LHCN-M2 (cell line): ENCODE measurements at regions not wholly inside any gene's neighbourhood (a gene's known extent, or its start where the extent isn't known, plus 50 kb on each side); places are given as distances from the start of the nearest gene placed in this dataset.

Source experiments
- DNase-seq: peaks from one replicate; pipeline ENCODE4 v3.0.0-alpha.2; 2012; ENCODE audit warnings: low read depth

GRCh38 chr1:187629075-187629474 is 800.3 kb downstream of the PLA2G4A start:
- no peak for DNase-seq

GRCh38 chr1:187630653-187631380 is 802.1 kb downstream of the PLA2G4A start:
- no peak for DNase-seq

DNA sequence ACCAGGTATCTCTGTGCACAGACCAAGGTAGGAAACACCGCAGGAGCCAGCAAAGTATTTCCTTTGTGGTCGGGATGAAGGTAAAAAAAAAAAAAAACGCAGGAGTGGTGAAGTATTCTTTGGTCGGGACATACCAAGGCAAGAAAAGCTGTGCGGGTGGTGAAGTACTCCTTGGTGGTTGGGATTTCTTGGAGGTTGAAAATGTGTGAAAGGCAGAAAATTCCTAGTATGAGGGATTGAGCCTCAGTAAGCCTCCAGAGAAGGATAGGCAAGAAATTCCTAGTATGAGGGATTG is 802.6 kb downstream of the PLA2G4A start:
- no peak for DNase-seq

- DNase-seq = no peak
Measured at GRCh38 chr1:187631984-187632383, 803.2 kb downstream of the PLA2G4A start.

DNA sequence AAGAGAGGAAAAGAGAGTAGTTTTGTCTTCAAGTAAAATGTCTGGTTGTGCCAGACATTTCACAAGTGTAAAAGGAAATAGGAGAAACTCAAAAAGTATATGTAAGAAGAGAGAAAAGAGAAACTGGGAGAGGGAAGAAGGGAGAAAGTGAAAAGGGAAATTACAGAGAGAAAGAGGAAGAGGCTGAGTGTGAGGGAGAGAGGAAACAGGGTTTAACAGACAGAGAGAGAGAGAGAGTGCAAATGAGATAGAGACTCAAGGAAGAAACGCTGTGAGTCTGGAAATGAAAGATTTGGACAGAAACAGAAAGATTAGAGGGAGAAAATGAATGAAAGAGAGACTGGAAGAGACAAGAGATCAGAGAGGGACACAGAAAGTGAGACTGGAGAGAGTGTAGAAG is 806.2 kb downstream of the PLA2G4A start:
- no peak for DNase-seq

DNA sequence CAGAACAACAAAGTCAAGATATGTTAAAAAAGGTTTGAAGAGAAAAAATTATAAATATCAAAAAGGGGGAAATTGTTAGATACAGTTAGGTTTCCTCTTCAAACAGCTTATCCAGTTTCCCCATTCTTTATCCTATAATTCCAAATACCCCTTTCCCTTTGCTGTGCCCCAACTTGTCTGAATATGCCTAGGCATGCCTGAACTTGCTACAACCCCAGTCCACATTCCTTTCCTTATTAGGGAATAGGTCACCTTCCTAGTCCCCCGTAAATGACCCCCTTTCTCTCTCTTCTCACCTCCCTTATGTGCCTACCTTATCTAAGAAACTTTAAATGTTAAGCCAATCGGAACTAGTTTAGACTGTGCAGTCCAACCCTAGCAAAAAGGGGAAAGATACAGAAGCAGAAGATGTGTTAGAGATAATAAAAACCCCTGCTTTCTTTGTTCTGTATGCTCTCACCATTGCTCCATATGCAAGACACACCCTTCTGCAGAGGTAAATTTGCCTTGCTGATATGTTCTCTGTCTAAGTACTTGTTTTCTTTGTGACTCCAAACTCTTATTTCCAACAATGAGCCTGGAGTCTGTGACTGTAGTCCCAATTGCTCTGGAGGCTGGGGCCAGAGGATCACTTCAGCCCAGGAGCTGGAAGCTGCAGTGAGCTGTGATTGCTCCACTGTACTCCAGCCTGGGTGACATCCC is 810.1 kb downstream of the PLA2G4A start:
- no peak for DNase-seq

DNA sequence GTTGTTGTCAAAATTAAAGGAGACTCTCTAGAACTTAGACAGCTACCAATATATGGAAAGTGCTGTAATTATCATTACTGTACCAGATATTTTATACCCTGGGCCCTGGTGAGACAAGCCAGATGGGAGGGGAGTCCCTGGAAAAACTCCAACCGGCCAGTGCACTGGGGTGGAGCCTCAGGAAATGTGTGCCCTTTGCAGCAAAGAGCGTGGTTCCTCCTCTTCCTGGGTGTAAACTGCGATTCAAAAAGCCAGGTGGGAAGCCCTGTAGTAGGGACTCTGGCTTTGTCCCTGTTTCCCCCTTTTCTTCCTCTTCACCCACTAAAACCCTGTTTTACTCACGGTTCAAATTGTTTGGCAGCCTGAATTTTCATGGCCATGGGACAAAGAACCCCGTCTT is 812.3 kb downstream of the PLA2G4A start:
- no peak for DNase-seq

- DNase-seq = no peak
Measured at GRCh38 chr1:187641463-187641862, 812.7 kb downstream of the PLA2G4A start.

DNA sequence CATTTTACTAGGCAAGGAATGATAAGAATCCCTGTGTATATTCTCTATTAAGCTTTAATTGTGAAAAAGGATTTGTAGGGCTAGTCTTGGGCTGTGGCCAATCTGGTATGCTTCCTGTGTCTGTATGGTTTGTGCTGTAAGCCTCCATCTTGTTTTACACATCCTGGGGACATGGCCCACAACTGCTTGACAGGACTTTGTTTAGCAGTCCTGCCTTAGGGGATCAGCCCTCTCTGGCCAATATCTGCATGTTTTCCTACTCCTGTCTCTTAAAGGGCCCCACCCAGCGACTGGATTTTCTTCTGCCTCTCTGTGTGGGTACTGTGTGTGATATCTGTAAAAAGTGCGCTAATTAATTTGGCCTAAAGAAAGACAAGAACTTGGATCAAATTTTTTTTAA is 813.2 kb downstream of the PLA2G4A start:
- DNase-seq = no peak

DNA sequence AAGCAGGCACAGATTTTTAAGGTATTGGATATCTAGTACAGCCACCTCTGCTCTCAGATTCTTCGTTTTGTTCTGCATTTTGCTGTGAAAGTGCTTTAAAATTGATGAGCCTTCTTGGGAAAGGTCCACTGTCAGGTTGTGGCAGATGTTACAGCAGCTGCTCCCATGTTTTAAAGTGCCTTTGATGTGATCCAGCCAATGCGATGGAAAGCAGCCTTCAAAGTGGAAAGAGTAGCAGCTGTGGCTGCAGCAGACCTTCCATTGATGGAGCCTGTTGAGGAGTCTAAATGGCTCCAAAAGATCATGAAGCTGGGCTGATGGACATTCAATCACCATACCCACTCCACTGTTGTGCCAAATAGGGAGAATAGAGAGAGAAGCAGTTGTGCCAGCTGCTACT is 816.9 kb downstream of the PLA2G4A start:
- no peak for DNase-seq

- no peak for DNase-seq
Measured at GRCh38 chr1:187646536-187647107, 817.9 kb downstream of the PLA2G4A start.

DNA sequence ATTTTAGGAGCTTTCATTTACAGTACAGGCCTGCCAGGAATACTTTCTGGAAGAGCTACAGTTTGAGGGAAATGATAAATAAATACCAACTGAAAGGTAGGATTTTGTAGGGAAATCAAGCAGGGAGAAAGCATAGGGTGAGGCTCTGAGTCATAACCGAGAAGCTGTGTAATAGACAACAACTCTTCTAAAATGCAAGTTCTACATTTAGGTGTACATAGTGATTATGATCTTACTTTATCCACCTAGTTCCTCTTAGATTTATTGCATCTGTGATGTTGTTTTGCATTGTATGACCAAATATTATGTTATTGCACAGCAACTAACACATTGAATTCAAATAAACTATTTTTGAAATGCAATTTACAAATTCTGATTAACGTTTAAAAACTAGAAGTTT is 819.3 kb downstream of the PLA2G4A start:
- DNase-seq = no peak

GRCh38 chr1:187654635-187655034 is 825.9 kb downstream of the PLA2G4A start:
- DNase-seq = no peak

- peak; percentile 70 for DNase-seq
Measured at GRCh38 chr1:187655104-187655503, 826.4 kb downstream of the PLA2G4A start.

GRCh38 chr1:187665483-187665882 is 836.7 kb downstream of the PLA2G4A start:
- no peak for DNase-seq

DNA sequence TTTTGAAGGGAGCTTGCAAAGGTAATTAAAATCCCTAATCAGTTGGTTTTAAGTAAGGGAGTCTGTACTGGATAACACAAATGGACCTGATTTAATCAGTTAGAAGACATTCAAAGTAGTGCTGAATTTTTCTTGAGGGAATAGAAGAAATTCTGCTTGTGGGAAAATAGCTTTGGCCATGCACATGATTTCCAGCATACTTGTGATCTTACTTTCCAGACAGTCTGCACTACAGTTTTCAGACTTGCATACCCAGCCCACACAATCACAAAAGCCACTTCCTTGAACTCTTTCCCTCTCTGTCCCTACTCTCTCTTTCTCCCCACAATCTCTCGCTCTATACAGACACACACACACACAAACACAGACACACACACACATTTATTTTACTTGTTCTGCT is 852.1 kb downstream of the PLA2G4A start:
- peak; percentile 27 for DNase-seq

DNA sequence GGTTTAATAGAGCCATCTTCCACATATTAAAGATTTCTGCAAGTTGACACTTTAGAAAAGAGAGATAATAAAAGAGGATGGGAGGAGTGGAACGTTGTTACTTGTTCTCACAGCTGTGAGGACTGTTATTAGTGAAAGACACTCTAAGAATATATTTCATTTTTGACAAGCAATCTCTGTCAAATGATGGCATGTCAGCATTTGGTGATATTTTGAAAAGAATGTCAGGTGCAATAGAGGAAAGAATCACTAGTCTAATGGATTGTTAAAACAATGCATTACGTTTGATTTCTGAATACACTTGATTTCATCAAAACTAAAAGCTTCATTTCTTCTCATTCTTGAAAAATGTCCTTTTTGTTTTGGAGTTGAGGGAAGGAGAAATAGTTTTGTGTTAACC is 853.4 kb downstream of the PLA2G4A start:
- DNase-seq = no peak

DNA sequence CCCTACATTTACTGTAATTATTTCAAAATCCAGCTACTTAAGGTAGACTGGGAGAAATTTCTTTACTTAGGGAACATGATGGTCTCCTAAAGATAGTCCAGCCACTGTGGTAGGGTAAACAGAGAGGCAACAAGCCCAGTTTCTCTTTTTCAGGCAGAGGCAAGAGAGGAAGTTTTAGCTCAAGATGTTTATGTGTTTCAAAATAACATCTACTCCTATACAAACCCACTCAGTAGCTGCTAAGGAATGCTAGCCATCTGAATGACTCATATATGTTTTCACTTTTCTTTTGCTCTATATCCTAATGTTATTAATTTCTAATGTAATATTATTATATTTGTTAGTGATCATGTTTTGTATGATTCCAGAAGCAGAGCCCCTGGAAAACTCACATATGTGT is 856.6 kb downstream of the PLA2G4A start:
- peak; percentile 43 for DNase-seq

DNA sequence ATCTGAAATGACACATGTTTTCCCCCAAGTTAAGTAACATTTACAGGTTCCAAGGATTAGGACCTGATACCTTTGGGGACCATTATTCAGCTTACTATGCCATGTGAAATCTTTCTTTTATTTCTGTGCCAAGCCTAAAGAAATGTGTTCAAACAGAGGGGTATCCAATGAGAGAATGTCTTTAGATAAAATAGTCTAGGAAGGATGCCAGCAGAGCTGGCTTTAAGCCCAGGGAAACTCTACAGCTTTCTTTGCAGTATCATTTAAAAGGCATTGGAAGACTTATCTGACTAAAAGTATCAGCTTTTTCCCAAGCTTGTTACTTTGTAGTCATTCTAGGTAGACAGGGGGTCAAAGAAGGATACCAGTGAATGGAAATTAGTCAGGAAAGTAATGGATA is 860.4 kb downstream of the PLA2G4A start:
- peak; percentile 54 for DNase-seq

GRCh38 chr1:187691439-187691838 is 862.7 kb downstream of the PLA2G4A start:
- DNase-seq = peak; percentile 97

- no peak for DNase-seq
Measured at GRCh38 chr1:187692799-187693198, 864.0 kb downstream of the PLA2G4A start.

DNA sequence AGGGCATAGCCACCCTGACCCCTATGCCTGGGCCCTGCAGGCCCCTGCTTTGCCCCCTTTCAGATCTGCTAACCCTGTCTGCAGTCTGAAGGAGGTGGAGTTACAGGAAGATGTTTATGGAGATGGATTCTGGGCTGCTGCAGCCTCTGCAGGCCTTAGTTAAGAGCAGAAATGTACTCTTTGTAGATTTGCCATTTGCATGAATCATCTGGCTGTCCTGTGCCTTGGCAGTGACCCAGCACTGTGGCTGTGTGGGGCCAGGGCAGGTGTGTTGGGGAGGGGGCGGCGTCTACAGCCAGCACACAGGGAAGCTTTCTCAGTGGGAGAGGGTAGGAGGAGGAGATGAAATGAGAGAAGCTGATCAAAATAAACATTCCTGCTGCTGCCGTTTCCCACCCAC is 867.3 kb downstream of the PLA2G4A start:
- DNase-seq = peak; percentile 53
